Activated T-cell treated with anti-CD3 and anti-CD28 coated beads, Interleukin-2, amount 50 U/mL, for 48 hours (primary cell): ENCODE measurements at regions not wholly inside any gene's neighbourhood (a gene's known extent, or its start where the extent isn't known, plus 50 kb on each side); places are given as distances from the start of the nearest gene placed in this dataset.
"Not testable (repeated sequence)": the region's sequence is repeated elsewhere in the genome, so short reads cannot be mapped to it uniquely, and the experiment has no call there.

Experiments used
- DNase-seq, 2 experiments: peaks; one replicate each; pipeline ENCODE4 v3.0.0-alpha.2; 2020

DNA sequence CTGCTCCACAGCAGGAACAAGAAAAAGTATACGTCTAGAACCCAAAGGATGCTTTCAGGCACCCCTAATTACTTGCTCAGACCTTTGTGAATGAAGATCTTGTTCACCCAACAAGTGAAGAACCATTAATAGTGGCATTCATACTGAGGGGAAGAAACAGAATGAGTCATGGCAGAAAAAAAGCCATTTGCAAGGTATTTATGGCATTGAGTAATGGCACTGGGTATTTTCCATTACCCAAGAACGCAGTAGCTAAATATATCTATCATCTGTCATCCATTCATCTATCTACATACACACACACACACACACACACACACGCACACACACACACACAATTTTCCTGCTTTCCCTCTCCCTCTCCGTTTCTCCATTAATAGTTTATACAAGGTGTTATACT, 56.4 kb upstream of the XIRP2 start:
- no peak for DNase-seq

DNA sequence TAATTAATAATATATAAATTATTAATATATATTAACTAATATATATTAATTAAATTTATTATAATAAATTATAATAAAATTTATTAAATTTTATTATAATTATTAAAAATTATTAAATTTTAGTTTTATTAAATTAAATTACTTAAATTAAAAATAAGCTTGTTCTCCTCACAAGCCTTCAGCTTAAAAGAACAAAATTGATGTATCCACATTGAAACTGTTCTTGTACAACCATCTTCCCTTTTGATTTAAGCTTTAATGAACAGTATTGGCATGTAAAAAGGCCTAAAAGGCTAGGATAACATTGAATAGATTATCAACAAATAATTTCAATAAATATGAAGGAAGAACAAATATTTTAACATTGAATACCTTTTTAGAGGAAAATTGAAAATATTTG, 62.4 kb upstream of the XIRP2 start:
- no peak for DNase-seq

DNA sequence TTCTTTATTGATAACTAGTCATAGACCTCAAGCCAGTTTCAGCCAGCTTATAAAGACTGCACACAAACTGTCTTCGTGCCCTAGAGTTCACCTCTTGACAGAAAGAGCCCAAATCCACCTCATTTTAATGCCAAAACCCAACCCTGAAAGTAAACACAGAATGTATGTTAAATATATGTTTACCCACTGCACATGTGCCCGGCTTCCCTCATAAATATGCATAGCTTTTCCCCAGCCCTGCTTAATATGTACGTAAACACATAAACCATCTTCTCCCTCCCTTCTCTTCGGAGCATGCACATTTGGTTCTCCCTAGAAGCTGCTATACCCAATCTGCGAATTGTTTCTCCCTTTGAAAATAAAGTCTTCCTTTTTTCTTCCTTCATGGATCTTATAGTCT, 73.9 kb upstream of the XIRP2 start:
- no peak for DNase-seq

DNA sequence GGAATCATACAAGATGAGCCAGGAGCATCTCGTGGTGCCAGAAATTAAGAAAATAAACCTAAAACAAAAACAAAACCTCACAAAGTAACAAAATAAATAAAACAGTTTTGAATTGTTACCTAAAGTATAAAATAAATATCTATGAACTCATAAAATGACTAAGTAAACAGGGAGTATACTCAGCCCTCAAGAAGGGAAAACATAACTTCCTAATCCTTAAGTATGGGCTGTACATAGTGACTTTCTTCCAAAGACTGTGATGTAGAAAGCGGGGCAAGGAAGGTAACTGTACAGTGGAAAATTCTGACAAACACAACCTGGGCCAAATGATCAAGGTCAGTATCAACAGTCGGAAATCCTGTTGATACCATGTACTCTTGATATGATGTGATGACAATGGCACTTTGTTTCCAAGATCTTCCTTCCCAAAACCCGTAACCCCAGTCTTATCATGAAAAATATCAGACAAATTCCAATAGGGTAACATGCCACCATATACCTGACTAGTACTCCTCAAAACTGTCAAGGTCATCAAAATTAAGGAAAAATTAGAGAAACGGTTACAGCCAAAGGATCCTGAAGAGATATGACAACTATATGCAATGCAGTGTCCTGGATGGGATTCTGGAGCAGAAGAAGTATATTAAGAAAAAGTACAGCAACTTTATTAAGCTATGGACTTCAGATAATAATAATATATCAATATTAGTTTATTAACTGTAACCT, 76.0 kb upstream of the XIRP2 start:
- no peak for DNase-seq

DNA sequence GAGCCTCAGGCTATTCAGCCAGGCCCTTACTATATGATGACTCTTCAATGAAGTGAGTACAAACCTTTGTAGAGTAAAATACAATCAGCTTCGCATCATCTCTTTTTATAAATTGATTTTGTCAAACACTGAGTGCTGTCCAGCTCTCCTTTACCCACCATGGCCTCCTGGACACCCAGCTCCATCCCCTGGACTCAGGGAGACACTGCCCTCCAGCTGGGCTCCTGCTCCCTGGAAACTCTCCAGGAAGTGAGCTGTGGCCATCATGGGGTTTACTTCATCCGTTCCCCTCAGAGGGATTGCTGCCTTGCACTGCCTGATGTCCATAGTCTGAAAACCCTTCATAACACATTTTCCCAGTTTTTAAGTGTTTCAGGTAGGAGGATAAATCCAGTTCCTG, 82.5 kb upstream of the XIRP2 start:
- DNase-seq, result no peak

DNA sequence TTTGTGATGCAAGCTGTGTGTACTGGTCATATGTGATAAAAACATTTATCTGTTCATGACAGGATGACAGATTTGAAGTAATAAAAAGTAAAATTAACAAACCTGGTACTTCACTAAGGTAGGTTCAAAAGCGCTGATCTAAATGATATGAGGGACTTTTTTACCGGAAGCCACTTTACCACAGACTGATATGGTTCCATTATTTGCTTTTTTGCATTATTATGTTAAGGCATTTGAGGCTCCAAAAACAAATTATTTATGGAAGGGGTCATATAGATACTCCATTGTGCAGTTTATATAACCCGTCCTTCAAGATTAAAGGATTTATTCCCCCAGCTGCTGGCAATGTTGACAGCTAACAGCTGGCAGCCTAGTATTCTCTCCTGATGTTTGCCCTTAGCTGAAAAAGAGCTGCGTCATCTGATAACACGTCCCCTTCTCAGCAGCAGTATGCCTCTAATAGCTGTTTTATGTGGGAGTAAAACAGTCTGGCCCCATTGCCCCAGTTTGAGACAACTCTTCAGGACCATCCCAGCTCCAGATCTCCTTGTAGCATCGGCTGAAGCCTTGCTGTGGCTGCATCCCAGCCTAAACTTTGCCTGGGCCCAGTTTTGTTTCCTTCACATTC, 84.8 kb upstream of the XIRP2 start:
- no peak for DNase-seq

DNA sequence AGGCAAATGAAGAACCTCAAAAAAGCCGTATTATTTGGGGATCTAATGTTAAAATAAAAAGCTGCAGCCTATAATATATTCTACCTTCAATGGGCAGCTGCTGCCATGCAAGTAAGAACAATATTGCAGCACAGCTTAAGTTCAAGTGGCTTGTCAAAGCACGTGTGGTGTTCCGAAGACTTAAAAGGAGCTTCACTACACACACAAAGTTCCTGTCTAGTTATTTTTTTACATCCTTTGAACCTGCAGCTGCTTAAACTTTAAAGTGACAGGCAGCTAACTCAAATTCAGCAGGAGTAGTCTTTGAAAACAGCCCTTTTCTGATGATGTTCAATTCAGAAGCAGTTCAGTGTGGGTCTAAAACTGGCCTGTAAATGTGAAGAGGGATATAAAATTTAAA, 85.8 kb upstream of the XIRP2 start:
- no peak for DNase-seq

DNA sequence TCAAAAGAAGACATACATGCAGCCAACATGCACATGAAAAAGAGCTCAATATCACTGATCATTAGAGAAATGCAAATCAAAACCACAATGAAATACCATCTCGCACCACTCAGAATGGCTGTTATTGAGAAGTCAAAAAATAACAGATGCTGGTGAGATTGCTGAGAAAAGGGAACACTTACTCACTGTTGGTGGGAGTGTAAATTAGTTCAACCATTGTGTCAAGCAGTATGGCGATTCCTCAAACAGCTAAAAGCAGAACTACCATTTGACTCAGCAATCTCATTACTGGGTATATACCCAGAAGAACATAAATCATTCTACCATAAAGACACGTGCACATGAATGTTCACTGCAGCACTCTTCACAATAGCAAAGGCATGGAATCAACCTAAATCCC, 95.5 kb upstream of the XIRP2 start:
- no peak for DNase-seq

DNA sequence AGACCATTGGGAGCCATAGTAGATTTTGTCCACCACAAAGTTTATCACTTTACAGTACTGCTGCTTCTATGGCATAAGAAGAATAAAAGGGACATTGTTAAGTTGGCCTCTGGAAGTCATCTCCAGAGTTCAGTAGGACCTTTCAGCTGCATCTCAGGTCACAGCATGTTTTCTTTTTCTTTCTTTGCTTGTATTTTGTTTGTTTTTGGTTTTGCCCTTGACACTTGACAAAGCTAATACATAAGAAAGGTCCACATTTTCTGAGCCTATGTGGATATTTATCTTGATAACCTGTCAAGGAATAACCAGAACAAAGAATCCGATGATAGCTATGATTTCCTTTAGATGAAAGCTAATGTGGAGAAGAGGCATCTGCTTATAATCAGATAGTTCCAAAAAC, 101.6 kb upstream of the XIRP2 start:
- DNase-seq, result no peak

DNA sequence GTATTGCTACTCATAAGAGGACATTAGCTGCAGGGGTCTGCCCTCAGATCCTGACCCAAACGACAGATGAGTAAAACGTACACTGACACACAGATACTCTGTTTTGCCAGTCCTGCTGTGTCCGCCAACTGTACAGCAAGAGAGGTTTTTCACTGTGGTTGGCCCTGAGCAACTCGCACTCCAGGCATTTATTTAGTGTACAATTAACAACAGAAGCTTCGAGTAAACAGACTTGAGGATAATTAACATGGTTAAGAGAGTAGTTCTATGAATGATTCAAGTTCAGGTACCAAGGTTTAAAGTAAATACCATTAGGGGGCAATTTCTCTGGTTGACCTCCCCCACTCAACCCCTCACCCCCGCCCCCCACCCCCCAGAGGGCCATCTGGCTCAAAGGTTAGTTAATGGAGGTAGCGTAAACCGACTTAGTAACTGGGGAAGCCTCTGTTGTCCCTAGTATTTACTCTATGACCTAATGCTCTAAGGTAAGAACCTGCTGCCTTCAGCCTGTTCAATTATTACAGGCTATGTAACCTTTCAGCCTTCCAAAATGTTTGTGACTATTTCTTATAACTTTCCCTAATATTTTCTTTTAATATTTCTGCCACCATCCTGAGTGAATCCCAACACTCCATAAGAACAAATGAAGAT, 103.9 kb upstream of the XIRP2 start:
- no peak for DNase-seq

DNA sequence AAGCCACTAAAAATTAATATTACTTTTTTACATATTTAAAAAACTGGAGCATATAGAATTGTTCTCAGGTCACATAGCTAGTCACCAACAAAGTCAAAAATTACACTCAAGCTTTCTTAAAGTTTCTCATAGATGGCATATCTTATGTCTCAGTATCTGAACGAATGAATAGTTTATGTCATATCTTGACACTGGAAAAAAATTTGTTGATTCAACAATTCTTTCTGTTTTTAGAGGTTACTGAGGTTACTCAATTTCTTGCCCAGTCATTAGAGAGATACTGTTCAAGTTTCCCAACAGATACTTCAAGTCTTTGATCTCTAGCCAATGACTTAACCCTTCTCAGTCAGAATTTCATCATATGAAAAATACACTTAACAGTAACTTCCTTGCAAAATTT, 113.1 kb upstream of the XIRP2 start:
- no peak for DNase-seq

DNA sequence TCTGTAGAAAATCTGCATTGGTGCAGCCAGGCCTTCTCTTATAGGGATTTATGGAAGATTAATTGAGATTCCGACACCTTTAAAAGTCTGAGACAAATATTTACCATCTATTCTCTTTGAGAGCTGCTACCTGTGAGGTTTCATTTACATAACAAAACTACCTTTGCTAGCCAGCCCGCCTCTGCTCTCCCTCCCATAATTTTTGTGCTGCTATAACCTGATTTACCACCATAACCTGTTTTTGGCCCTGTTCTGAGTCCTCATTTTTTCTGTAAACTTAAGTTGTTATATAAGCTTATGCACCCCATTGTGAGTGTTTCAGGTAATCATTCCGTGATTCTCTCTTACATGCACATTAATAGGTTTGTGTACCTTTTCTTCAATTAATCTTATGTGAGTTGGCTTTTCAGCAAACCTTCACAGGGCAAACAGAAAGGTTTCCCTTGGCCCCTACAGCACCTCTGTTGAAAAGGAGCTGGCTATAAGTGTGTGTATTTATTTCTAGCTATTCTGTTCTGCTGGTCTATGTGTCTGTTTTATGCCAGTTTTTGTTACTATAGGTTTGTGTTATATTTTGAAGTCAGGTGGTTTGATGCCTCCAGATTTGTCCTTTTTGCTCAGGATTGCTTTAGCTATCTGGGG, 114.9 kb upstream of the XIRP2 start:
- DNase-seq, result no peak

DNA sequence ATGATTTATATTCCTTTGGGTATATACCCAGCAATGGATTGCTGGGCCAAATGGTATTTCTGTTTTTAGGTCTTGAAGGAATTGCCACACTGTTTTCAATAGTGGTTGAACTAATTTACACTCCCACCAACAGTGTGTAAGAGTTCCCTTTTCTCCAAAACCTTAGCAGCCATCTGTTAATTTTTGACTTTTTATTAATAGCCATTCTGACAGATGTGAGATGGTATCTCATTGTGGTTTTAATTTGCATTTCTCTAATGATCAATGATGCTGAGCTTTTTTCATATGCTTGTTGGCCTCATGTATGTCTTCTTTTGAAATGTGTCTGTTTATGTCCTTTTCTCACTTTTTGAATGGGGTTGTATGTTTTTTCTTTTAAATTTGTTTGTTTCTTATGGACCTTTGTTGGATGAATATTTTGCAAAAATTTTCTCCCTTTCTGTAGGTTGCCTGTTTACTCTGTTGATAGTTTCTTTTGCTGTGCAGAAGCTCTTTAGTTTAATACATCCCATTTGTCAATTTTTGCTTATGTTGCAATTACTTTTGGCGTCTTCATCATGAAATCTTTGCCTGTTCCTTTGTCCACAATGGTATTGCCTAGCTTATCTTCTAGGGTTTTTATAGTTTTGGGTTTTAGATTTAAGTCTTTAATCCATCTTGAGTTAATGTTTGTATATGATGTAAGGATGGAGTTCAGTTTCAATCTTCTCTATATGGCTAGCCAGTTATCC, 119.7 kb upstream of the XIRP2 start:
- DNase-seq, result no peak

DNA sequence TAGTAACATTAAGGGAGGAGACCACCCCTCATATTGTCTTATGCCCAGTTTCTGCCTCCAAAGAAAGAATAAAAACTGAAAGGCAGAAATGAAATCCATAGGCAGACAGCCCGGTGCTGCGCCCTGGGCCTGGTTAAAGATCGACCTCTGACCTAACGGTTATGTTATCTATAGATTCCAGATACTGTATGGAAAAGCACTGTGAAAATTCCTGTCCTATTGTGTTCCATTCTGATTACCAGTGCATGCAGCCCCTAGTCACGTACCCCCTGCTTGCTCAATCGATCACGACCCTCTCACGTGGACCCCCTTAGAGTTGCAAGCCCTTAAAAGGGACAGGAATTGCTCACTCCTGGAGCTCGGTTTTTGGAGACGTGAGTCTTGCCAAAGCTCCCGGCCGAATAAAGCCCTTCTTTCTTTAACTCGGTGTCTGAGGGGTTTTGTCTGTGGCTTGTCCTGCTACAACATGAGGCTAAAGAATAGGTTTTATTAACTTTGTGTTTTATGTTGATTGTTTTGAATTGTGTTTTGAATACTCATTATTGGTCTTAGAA, 121.4 kb upstream of the XIRP2 start:
- DNase-seq, result not testable (repeated sequence)

DNA sequence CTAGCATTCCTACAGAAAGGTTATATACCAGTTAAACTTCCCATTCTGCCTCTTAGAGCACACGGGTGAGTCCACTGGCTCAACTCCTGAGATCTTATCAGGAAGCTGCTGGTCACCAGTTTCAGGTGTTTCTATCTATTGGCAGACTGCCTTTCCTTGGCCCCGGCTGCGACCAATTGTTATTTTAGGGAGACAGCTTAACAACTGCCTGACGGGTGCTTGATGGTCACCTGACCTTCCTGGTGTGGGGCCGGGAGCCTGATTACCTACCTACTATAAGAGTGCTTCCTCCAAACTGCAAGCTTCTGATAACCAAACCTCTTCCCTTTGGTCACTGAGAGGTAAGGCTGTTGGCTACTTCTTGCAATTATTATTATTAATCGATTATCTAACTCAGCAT, 122.1 kb upstream of the XIRP2 start:
- DNase-seq, result no peak

DNA sequence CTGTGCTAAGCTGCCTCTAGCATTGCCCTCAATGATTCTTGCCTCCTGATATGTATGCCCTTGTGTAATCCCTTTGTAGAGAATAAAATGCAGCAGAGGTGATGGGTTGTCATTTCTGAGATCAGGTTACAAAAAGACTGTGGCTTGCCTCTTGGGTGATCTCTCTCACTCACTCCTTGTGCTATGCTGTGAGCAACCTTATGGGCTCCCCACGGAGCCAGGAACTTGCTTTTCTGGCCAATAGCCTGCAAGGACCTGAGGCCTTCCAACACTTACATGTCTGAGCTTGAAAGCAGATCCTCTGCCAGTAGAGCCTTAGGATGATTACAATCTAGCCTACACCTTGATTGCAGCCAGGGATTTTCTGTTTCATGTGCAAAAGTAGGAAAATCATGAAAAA, 123.1 kb upstream of the XIRP2 start:
- no peak for DNase-seq

DNA sequence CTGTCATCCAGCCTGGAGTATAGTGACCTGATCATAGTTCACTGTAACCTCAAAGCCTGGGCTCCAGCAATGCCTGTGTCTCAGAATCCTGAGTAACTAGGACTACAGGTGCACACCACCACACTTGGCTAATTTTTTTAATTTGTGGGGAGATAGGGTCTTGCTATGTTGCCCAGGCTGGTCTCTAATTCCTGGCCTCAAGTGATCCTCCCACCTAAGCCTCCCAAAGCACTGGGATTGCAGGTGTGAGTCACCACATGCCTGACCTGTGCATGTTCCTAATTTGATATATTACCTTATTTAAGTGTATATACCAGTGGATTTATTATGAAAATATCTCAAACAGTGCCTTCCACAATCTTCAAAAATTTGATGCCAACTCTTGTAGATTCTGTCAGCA, 123.6 kb upstream of the XIRP2 start:
- DNase-seq, result no peak

DNA sequence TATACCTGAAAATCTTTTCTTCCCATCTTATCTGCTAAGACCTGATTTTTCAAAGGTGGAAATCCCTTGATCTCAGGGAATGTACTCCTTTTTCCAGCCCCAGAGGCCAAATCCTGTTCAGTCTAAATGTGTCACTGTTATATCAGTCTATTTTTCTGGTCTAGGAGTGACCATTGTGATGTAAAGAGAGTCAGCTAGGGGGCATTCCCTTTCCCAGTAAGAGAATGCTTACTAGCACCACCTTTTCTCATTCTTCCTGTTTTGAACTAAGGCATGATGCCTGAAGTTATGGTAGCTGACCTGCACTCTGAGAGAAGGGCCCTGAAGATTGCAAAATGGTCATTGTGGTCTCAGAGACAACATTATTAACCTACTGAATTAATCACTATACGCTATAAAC, 124.1 kb upstream of the XIRP2 start:
- DNase-seq, result no peak

DNA sequence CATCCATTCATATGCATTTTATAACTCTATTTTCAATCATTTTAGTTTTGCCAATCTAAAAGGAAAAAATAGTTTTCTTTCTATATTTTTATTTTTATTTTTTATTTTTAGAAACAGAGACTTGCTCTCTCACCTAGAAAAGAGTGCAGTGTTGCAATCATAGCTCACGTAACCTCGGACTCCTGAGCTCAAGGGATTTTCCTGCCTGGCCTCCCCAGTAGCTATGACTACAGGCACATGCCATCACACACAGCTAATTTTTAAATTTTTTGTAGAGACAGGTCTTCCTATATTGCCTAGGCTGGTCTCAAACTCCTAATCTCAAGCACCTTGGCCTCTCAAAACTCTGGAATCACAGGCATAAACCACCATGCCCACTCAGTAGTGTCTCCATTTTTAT, 125.5 kb upstream of the XIRP2 start:
- DNase-seq, result no peak

DNA sequence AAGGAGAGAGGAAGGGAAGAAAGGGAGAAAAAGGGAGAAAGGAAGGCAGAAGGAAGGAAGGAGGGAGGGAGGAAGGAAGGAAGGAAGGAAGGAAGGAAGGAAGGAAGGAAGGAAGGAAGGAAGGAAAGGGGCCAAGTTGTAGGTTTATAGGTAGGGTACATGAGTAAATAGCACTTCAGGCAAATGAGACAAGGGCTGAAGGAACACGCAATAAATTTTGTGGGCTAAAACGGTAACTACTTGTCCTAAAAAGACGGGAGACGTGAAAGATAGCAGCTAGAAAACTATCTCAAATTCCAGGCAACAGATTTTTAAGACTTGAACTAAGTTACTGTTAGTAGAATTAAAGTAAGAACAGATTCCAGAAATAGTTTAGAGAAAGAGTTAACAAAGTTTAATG, 129.3 kb upstream of the XIRP2 start:
- DNase-seq, result no peak

DNA sequence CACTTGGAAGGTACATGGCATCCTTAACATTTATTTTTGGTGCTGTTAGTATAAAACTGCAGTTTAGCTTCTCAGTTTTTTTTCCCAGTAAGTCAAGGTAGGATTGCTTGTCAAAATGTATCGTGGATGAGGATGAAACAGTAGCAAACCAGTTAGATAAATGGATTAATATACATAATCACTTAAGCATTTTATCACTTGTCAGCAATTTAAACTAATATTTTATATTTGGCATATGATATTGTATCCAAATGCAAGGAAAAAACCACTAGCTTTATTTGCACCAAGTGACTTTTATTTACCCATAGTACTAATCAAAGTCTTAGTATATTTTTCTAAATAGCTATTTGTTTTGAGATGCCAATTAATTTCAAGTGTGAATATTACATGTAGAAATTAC, 137.7 kb upstream of the XIRP2 start:
- no peak for DNase-seq

DNA sequence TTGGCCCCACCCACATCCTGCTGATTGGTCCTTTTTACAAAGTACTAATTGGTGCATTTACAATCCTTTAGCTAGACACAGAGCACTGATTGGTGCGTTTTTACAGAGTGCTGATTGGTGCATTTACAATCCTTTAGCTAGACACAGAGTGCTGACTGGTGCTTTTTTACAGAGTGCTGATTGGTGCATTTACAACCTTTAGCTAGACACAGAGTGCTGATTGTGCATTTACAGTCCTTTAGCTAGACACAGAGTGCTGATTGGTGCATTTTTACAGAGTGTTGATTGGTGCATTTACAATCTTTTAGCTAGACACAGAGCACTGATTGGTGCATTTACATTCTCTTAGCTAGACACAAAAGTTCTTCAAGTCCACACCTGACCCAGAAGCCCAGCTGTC, 144.2 kb upstream of the XIRP2 start:
- DNase-seq, result not testable (repeated sequence)

DNA sequence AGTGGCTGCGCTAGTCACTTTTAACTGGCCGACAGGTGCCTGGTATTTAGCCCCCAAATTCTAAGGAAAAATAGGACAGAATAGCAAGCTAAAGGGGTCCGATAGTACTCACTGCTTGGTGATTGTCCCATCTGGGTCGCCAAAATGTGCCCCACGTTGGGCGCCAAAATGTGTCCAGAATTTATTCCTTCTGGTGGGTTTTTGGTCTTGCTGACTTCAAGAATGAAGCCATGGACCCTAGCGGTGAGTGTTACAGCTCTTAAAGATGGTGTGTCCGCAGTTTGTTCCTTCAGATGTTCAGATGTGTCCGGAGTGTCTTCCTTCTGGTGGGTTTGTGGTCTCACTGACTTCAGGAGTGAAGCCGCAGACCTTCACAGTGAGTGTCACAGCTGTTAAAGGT, 144.8 kb upstream of the XIRP2 start:
- peak; percentile 16 to 21 for DNase-seq
